Activated T-cell treated with anti-CD3 and anti-CD28 coated beads for 48 hours (primary cell): ENCODE measurements at regions not wholly inside any gene's neighbourhood (a gene's known extent, or its start where the extent isn't known, plus 50 kb on each side); places are given as distances from the start of the nearest gene placed in this dataset.
"Not testable (repeated sequence)": the region's sequence is repeated elsewhere in the genome, so short reads cannot be mapped to it uniquely, and the experiment has no call there.

Experiments used
- DNase-seq: peaks from one replicate; pipeline ENCODE4 v3.0.0-alpha.2; 2020; ENCODE audit warnings: low read depth

GRCh38 chr1:147103416-147104155, 68.7 kb downstream of the PRKAB2 start:
- DNase-seq: not testable (repeated sequence)

- no peak for DNase-seq
These were observed 73.1 kb downstream of the PRKAB2 start for GRCh38 chr1:147099192-147099591.

- DNase-seq: not testable (repeated sequence)
These were observed 73.8 kb downstream of the PRKAB2 start for GRCh38 chr1:147098338-147098973.

- DNase-seq: no peak
These were observed 76.6 kb downstream of the PRKAB2 start for GRCh38 chr1:147095691-147096090.

GRCh38 chr1:147091801-147092200, 80.5 kb downstream of the PRKAB2 start:
- DNase-seq: no peak

GRCh38 chr1:147089457-147089856, 82.8 kb downstream of the PRKAB2 start:
- DNase-seq: no peak

- no peak for DNase-seq
These were observed 86.1 kb downstream of the PRKAB2 start for GRCh38 chr1:147086129-147086528.

GRCh38 chr1:147084273-147085096, 87.8 kb downstream of the PRKAB2 start:
- DNase-seq: peak; percentile 81

- no peak for DNase-seq
These were observed 88.4 kb downstream of the PRKAB2 start for GRCh38 chr1:147083919-147084272.

GRCh38 chr1:147080671-147081394, 91.4 kb downstream of the PRKAB2 start:
- DNase-seq: no peak

GRCh38 chr1:147080006-147080661, 92.1 kb downstream of the PRKAB2 start:
- no peak for DNase-seq

- no peak for DNase-seq
These were observed 92.8 kb downstream of the PRKAB2 start for GRCh38 chr1:147079400-147080005.

- no peak for DNase-seq
These were observed 93.5 kb downstream of the PRKAB2 start for GRCh38 chr1:147078606-147079399.

GRCh38 chr1:147077936-147078605, 94.2 kb downstream of the PRKAB2 start:
- DNase-seq: no peak

- no peak for DNase-seq
These were observed 94.7 kb downstream of the PRKAB2 start for GRCh38 chr1:147077523-147077922.

GRCh38 chr1:147077081-147077480, 95.2 kb downstream of the PRKAB2 start:
- DNase-seq: no peak

- no peak for DNase-seq
These were observed 95.8 kb downstream of the PRKAB2 start for GRCh38 chr1:147076442-147076841.

GRCh38 chr1:147072482-147073432, 99.5 kb downstream of the PRKAB2 start:
- no peak for DNase-seq

GRCh38 chr1:147071142-147071541, 101.1 kb downstream of the PRKAB2 start:
- DNase-seq: no peak
